Karpas-422 (cell line): ENCODE measurements at regions not wholly inside any gene's neighbourhood (a gene's known extent, or its start where the extent isn't known, plus 50 kb on each side); places are given as distances from the start of the nearest gene placed in this dataset.

Source experiments
- DNase-seq: peaks from one replicate; pipeline ENCODE4 v3.0.0-alpha.2; 2015
- H2AFZ ChIP-seq: fragments of 200-600 bp; sonication (generic); 2 replicates; pipeline ENCODE4 v1.6.1; 2014; ENCODE audit warnings: antibody characterized with exemption, low read length, mixed read lengths
- H3K27ac ChIP-seq: fragments of 200-600 bp; sonication (generic); 2 replicates; pipeline ENCODE4 v1.5.1; 2014; ENCODE audit warnings: mild to moderate bottlenecking, low read length, moderate library complexity
- H3K27me3 ChIP-seq: fragments of 200-600 bp; sonication (generic); 2 replicates; pipeline ENCODE4 v1.6.1; 2014; ENCODE audit warnings: low read length, mixed read lengths
- H3K36me3 ChIP-seq: fragments of 200-600 bp; sonication (generic); 2 replicates; pipeline ENCODE4 v1.6.1; 2014; ENCODE audit warnings: low read length, mixed read lengths; ENCODE audit not compliant: insufficient read depth
- H3K4me1 ChIP-seq: fragments of 200-600 bp; sonication (generic); 2 replicates; pipeline ENCODE4 v1.6.1; 2014; ENCODE audit warnings: mild to moderate bottlenecking, low read length, mixed read lengths
- H3K4me2 ChIP-seq: fragments of 200-600 bp; sonication (generic); 2 replicates; pipeline ENCODE4 v1.6.1; 2014; ENCODE audit warnings: low read length, low read depth, mild to moderate bottlenecking; ENCODE audit not compliant: poor library complexity, severe bottlenecking
- H3K4me3 ChIP-seq: fragments of 200-600 bp; sonication (generic); 2 replicates; pipeline ENCODE4 v1.5.1; 2014; ENCODE audit warnings: mild to moderate bottlenecking, antibody characterized with exemption, low read length, mixed read lengths
- H3K79me2 ChIP-seq: fragments of 200-600 bp; sonication (generic); 2 replicates; pipeline ENCODE4 v1.6.1; 2014; ENCODE audit warnings: mild to moderate bottlenecking, low read length, mixed read lengths
- H3K9ac ChIP-seq: fragments of 200-600 bp; sonication (generic); 2 replicates; pipeline ENCODE4 v1.6.0; 2014; ENCODE audit warnings: low read length
- H3K9me2 ChIP-seq: fragments of 200-600 bp; sonication (generic), shearing (Covaris generic); replicated peaks from 2 replicates; pipeline ENCODE4 v1.6.0; 2014; ENCODE audit warnings: mild to moderate bottlenecking, low read length, moderate library complexity; ENCODE audit not compliant: insufficient read depth
- H3K9me3 ChIP-seq: fragments of 300-700, 200-600 bp; sonication (generic); 2 replicates; pipeline ENCODE4 v1.6.1; 2014; ENCODE audit warnings: low read length, mixed read lengths
- H4K20me1 ChIP-seq: fragments of 200-600 bp; sonication (generic); 2 replicates; pipeline ENCODE4 v1.6.1; 2014; ENCODE audit warnings: mild to moderate bottlenecking, antibody characterized with exemption, low read length, low read depth; ENCODE audit not compliant: insufficient read depth

DNA sequence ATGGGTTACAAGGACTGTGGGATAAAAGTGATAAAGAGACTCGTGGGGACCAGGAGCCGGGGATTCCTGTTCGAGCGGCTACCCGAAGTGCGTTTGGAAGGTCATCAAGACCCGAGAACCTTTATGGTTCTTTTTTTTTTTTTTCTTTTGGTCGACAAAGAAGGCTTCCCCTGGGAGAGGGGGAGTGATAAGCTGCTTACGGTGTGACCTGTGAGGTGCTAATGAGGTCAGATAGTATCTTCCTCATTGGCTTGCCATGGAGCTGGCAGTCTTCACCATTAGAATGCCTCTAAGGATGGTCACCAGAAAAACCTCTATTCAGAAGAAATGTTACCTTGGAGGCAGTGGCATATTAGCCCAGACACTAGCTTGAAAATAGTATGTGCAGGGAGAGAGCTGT is 92.3 kb upstream of the STEAP4 start:
- Histone ChIP-seq H3K9ac (no peak overlapping the region), H4K20me1 (no peaks in the 10 kb centered on the region), H3K9me3 (no peaks in the 10 kb centered on the region), H3K4me1 (no peaks in the 10 kb centered on the region), H3K27me3 (no peaks in the 10 kb centered on the region), H3K9me2 (no peaks in the 10 kb centered on the region), H3K79me2 (no peaks in the 10 kb centered on the region), H2AFZ (no peak overlapping the region), H3K27ac (no peak overlapping the region), H3K36me3 (no peaks in the 10 kb centered on the region), H3K4me2 (no peak overlapping the region), H3K4me3 (no peak overlapping the region)
- no peak for DNase-seq

DNA sequence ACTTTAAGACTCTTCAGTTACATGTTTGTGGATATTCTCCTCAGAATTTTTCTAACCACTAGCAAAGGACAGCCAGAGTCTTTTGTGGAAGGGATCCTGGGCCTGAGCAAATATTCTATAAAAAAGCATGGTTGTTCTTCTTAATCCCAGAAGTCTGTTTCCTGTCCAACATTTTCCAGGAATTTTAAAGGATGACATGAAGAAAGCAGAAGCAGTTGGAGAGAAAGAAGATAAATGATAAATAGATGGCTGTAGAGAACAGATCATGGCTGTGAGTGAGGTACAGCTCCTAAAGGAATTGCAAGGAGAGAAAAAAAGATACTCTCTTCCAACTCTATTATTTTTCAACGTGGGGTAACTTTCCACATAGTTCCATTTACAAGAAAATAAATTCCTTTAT is 91.8 kb upstream of the STEAP4 start:
- no peaks in the 10 kb centered on the region for H4K20me1 ChIP-seq
- no peak overlapping the region for H3K27ac ChIP-seq
- no peaks in the 10 kb centered on the region for H3K4me1 ChIP-seq
- H2AFZ ChIP-seq, result no peak overlapping the region
- H3K4me2 ChIP-seq, result no peak overlapping the region
- H3K4me3 ChIP-seq, result no peak overlapping the region
- H3K9ac ChIP-seq, result no peak overlapping the region
- no peaks in the 10 kb centered on the region for H3K36me3 ChIP-seq
- H3K9me3 ChIP-seq, result no peaks in the 10 kb centered on the region
- no peaks in the 10 kb centered on the region for H3K9me2 ChIP-seq
- DNase-seq, result no peak
- H3K79me2 ChIP-seq, result no peaks in the 10 kb centered on the region
- H3K27me3 ChIP-seq, result no peaks in the 10 kb centered on the region

DNA sequence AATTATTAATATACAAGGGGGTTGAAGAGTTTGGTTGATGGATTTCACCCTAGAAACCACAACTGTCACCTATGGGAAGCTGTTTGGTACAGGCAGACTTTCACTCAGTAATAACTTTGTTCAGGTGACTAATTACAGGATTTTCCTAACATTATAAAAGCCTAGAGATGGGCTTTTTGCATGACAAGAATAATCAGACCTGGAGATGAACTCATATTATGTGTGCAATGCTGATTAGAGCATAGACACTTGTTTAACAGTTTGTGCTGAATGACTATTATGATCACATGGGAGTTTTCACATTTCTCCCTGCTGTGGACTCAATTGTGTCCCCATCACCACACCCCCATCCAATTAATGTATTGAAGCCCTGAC is 90.2 kb upstream of the STEAP4 start:
- Histone ChIP-seq H3K27me3 (no peaks in the 10 kb centered on the region), H3K4me3 (no peak overlapping the region), H2AFZ (no peak overlapping the region), H3K9me3 (no peaks in the 10 kb centered on the region), H3K36me3 (no peaks in the 10 kb centered on the region), H3K9ac (no peak overlapping the region), H3K79me2 (no peaks in the 10 kb centered on the region), H3K4me2 (no peak overlapping the region), H3K9me2 (no peaks in the 10 kb centered on the region), H4K20me1 (no peaks in the 10 kb centered on the region), H3K4me1 (no peaks in the 10 kb centered on the region), H3K27ac (no peak overlapping the region)
- DNase-seq, result no peak

GRCh38 chr7:88396295-88396947 is 89.7 kb upstream of the STEAP4 start:
- Histone ChIP-seq H3K9me3 (no peaks in the 10 kb centered on the region), H3K27me3 (no peaks in the 10 kb centered on the region), H3K4me3 (no peak overlapping the region), H3K27ac (no peak overlapping the region), H3K4me2 (no peak overlapping the region), H3K79me2 (no peaks in the 10 kb centered on the region), H2AFZ (no peak overlapping the region), H3K9me2 (no peaks in the 10 kb centered on the region), H4K20me1 (no peaks in the 10 kb centered on the region), H3K4me1 (no peaks in the 10 kb centered on the region), H3K9ac (no peak overlapping the region), H3K36me3 (no peaks in the 10 kb centered on the region)
- DNase-seq, result no peak

DNA sequence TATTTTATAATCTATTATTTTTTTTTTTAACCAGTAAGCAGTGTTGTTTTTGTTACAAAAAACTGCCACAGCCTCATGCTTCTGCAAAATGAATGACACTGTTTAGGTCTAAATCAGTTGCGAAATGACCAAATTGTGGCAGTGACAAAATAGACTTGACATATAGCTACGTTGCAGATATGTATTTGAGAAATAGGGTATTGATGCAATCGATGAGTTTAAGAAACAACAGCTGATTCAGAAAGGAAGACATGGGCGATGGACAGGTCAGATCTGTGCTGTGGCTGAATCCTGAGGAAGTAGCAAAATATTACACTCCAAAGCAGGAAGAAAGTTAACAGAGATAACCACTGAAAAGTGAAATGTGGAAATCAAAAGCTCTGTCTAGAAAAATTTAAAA is 89.0 kb upstream of the STEAP4 start:
- Histone ChIP-seq H2AFZ (no peak overlapping the region), H4K20me1 (no peaks in the 10 kb centered on the region), H3K27ac (no peak overlapping the region), H3K4me2 (no peak overlapping the region), H3K4me1 (no peaks in the 10 kb centered on the region), H3K9me3 (no peaks in the 10 kb centered on the region), H3K36me3 (no peaks in the 10 kb centered on the region), H3K9ac (no peak overlapping the region), H3K4me3 (no peak overlapping the region), H3K9me2 (no peaks in the 10 kb centered on the region), H3K79me2 (no peaks in the 10 kb centered on the region), H3K27me3 (no peaks in the 10 kb centered on the region)
- no peak for DNase-seq

DNA sequence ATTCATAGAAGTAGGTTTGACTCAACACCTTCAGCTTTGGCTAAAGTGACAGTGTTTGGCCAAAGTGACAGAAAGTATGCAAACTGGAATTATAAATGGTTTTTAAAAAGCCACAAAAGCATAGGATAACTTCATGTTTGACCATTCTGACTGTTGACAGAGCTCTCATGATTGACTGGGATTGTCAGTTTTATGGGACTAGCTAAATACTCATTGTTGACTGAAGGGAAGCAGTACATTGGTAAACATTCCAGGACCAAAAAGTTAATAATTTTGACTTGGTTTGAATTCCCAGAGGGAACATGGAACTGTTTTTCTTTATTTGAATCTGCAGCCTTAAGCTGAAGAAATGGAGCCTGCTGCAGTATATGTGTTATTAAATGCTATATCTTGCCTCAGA is 84.6 kb upstream of the STEAP4 start:
- Histone ChIP-seq H2AFZ (no peak overlapping the region), H3K27ac (no peak overlapping the region), H4K20me1 (no peaks in the 10 kb centered on the region), H3K36me3 (no peaks in the 10 kb centered on the region), H3K9me2 (no peaks in the 10 kb centered on the region), H3K4me1 (no peaks in the 10 kb centered on the region), H3K4me2 (no peak overlapping the region), H3K27me3 (no peaks in the 10 kb centered on the region), H3K79me2 (no peaks in the 10 kb centered on the region), H3K4me3 (no peak overlapping the region), H3K9ac (no peak overlapping the region), H3K9me3 (no peaks in the 10 kb centered on the region)
- DNase-seq, result no peak

DNA sequence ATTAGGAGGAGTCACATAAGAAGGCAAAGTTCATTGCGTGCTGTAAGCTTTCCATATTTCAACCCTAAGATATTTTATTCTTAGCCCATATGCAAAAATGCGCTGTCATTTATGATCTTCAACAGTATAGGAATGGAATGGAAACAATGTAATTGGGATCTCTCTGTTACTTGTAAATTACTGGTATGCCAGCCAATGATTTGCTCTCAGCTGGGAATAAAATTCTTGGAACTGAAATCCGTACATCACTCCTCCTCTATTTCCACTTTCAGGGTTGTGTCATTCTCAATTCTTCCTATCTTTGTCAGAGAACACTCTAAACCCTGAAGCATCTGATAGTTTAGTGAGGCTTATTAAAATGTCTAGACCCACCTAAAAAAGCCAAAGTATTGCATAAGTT is 80.7 kb upstream of the STEAP4 start:
- H3K4me1 ChIP-seq, result no peaks in the 10 kb centered on the region
- no peaks in the 10 kb centered on the region for H3K79me2 ChIP-seq
- H3K4me3 ChIP-seq, result no peak overlapping the region
- no peak overlapping the region for H3K4me2 ChIP-seq
- no peaks in the 10 kb centered on the region for H3K9me2 ChIP-seq
- H3K36me3 ChIP-seq, result no peaks in the 10 kb centered on the region
- H3K27me3 ChIP-seq, result no peaks in the 10 kb centered on the region
- H4K20me1 ChIP-seq, result no peaks in the 10 kb centered on the region
- no peak overlapping the region for H3K9ac ChIP-seq
- no peak for DNase-seq
- no peak overlapping the region for H3K27ac ChIP-seq
- H3K9me3 ChIP-seq, result no peaks in the 10 kb centered on the region
- no peak overlapping the region for H2AFZ ChIP-seq

GRCh38 chr7:88386665-88387156 is 80.0 kb upstream of the STEAP4 start:
- H4K20me1 ChIP-seq, result no peaks in the 10 kb centered on the region
- H2AFZ ChIP-seq, result no peak overlapping the region
- H3K9me3 ChIP-seq, result no peaks in the 10 kb centered on the region
- H3K27ac ChIP-seq, result no peak overlapping the region
- no peak for DNase-seq
- no peaks in the 10 kb centered on the region for H3K27me3 ChIP-seq
- no peaks in the 10 kb centered on the region for H3K36me3 ChIP-seq
- H3K4me2 ChIP-seq, result no peak overlapping the region
- no peaks in the 10 kb centered on the region for H3K4me1 ChIP-seq
- no peaks in the 10 kb centered on the region for H3K79me2 ChIP-seq
- no peak overlapping the region for H3K9ac ChIP-seq
- H3K9me2 ChIP-seq, result no peaks in the 10 kb centered on the region
- H3K4me3 ChIP-seq, result no peak overlapping the region

- Histone ChIP-seq H3K4me1 (no peaks in the 10 kb centered on the region), H3K27ac (no peak overlapping the region), H3K79me2 (no peaks in the 10 kb centered on the region), H3K9ac (no peak overlapping the region), H3K9me2 (no peaks in the 10 kb centered on the region), H3K4me2 (no peak overlapping the region), H3K9me3 (no peaks in the 10 kb centered on the region), H4K20me1 (no peaks in the 10 kb centered on the region), H2AFZ (no peak overlapping the region), H3K36me3 (no peaks in the 10 kb centered on the region), H3K27me3 (no peaks in the 10 kb centered on the region), H3K4me3 (no peak overlapping the region)
- DNase-seq, result no peak
Measured at GRCh38 chr7:88377434-88377833, 70.7 kb upstream of the STEAP4 start.
